HG02623 (cell line): ENCODE measurements at regions not wholly inside any gene's neighbourhood (a gene's known extent, or its start where the extent isn't known, plus 50 kb on each side); places are given as distances from the start of the nearest gene placed in this dataset.

Source experiments
- ATAC-seq: cut with Tn5 transposase; IDR thresholded peaks from one replicate; pipeline ENCODE4 v1.9.1; 2021; ENCODE audit warnings: moderate library complexity; ENCODE audit not compliant: unreplicated experiment

DNA sequence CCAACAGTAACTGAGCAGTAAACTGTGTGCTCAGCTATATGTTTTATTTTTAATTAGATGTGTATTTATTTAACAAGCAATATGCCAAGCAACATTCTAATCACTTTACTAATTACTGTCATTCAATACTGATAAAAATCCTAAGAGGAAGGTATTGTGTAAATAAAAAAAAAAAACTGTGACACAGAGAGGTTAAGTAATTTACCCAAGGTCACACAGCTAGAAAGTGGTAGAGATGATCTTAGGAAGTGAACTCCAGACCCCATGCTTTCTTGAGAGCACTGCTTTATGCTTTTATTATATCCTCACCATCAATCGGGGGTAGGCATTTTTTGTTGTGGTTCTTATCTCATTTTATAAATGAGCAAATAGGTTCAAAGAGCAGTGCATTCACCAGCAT, 417.1 kb downstream of the RAB28 start:
- ATAC-seq: no peak

DNA sequence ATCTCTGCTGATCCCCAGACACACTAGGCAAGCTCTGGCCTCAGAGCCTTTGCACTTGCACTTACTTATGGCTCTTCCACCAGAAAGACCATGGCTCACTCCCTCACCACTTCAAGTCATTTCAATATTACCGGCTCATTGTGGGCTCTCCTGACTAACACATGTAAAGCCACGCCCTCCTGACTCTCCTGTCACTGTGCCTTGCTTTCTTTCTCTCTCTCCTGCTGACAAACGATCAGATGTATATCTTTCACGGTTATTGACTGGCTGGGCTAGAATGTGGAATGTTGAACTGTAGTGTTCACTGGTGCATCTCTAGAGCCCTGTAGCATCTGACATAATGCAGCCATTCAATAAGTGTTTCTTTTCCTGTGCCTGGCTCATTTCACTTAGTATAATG, 425.1 kb downstream of the RAB28 start:
- no peak for ATAC-seq

DNA sequence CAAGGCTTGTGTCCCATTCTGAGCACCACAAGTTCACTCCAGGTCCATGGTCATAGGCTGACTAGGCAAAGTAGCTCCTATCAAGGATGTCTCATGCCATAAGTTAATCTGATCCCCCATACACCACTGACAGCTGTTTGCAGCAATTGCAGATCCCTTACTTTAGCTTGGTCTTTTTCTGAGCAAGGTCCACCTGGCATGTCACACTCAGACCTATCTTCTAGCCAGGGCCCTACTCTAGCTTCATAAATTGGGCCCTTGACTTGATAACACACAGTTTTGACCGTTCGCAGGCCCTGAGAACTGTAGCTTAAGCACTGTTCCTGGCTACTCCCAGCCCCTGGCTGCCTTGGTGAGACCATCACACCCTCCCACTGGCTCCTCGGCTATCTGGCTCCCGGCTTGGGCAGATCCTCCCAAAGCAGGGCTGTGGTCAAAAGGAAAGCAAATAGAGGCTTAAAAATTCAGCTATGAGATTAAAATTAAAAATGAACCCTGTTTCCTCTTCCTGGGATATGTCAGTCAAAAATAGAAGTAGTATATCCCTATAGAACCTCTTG, 427.4 kb downstream of the RAB28 start:
- ATAC-seq: no peak

DNA sequence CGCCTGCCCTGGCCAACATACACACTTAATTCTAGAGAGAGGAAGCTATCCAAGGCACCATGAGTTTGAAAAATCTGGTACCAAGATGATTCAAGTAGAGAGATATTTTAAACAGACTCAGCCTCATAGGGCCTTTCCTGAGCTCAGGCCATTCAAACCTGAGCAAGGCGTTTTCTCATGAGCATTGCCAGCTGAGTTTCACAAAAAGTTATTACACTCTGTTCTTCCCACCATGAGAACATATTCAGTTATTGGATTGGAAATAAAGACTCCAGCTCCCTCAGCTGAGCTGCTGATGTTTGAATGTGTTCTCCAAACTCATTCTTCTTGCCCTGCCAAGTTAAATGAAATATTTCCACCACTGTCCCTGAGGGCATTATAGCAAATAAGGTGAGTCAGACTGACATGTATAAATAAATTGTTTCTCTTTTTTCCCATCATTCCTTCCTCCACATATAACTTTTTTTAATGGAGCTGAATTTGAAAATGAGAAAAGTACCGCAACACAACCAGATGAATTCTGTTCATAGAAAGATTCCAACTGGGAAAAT, 429.6 kb downstream of the RAB28 start:
- no peak for ATAC-seq

DNA sequence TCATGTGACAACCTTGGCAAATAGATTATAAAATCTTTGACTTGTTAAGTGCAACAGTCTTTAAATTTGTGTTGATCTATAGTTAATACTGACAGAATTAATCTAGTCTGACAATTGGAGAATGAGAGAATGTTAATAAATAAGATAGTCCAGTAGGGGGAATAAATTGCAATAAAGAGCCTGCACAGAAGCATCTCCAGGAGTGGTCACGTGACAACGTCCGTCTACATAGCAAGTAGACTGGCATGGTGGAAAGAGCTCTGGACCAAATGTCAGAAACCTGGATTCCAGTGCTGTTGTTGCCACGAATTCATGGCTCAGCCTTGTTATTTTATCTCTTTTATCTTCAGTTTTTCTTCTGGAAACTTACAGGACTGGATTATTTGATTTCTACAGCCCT, 436.5 kb downstream of the RAB28 start:
- ATAC-seq: no peak

DNA sequence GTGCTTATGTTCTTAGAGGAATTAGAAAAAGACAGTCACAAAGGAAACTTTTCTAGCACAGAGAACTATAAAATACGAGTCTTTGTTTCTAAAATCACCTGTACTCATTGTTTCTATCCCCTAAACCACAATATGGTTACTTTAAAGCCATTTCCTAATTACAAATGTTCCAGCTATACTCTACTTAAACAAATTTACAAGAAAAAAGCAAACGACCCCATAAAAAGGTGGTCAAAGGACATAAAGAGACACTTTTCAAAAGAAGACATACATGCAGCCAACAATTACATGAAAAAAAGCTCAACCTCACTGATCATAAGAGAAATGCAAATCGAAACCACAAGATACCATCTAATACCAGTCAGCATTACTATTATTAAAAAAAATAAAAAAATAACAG, 447.3 kb downstream of the RAB28 start:
- no peak for ATAC-seq

DNA sequence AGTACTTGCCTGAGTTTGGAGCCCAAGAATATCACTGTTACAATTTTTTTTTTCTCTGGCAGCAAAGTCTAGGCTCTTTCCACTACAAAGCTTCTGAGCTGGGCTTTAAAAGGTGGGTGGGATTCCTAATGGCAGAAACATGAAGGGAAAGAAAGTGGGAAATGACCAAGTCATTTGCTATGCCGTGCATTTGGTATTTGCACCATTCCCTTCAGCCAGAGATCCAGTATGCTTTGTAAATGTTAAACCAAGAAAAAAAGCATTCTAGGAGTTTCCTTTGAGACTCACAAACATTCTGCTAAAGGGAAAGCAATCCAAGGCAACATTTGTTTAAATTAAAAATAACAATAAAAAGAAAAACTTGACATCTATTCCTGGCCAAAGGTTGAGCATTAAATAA, 451.2 kb downstream of the RAB28 start:
- ATAC-seq: no peak

DNA sequence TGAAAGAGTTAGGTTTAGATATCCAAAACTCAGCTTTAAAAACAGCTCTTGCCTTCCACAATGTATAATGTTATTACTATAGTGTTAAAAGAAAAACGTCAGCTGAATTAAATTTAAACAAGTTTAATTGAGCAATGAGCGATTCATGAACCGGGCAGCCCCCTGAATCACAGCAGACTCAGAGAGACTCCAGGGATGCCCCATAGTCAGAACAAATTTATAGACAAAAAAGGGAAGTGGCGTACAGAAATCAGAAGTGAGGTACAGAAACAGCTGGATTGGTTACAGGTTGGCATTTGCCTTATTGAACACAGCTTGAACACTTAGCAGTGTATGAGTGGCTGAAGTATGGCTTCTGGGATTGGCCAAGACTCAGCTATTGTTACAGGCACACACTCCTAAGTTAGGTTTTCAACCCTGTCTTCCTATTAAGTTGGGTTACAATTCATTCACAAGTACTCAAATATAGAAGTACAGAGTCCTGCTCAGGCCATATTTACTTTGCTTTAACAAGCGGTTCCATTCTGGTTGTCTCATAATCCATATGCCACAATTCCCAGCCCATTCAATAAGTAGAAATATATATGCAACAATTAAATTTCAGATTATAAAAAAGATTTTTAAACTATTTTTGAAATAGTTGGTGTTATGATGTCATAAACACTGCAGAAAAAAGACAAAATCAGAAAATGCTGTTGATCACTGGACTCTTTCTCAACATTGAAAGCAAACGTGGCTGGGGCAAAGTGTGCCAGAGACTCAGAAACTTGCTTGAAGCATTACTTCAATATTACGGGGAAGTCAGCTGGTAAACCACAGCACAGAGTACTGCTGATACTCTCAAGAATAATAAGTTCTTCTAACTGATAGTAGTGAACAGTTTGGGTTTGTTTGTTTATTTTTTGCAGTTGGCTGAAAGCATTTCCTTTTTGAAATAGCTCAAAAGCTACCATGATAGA, 459.7 kb downstream of the RAB28 start:
- no peak for ATAC-seq

DNA sequence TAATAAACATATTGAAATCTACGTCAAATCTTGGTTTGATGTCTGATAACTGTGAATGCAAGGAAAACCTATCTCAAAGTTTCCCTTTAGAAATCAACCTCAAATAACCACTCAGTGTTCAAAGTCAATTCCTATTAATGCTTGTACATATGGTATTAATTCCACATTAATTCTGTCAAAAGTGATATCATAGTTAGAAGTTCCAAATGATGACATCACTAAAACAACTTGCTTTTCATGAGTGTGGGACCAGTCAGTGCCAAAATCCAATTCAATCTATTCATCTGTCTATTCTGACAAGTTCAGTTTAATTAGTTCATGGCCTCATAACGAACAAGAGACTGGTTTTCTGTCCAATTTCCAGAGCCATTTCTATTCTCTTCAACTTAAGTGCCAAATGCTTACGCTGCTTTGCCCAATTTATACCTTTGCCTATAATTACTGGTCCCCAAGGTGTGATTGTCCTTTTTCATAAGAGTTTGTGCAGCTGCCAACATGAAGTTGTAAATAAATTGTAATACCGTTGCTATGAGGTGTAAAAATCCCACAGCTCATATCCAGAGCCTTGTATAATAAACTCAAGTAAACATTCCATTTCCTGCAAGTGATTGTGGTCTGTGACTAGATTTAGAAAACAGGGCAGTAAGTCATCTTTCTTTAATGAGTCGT, 476.2 kb downstream of the RAB28 start:
- no peak for ATAC-seq

DNA sequence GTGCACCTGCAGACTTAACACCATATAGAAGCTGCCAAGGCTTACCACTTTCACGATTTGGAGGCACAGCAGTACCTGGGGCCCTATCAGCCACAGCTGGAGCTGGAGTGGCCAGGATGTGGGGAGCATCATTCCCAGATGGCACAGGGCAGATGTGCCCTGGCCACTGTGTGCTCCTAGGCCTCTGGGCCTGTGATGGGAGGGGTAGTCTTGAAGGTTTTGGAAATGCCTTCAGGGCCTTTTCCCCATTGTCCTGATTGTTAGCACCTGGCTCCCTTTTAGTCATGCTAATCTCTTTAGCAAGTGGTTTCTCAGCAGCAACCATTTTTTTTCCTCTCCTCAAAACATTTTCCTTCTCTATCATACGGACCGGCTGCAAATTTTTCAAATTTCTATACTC, 490.2 kb downstream of the RAB28 start:
- ATAC-seq: no peak

DNA sequence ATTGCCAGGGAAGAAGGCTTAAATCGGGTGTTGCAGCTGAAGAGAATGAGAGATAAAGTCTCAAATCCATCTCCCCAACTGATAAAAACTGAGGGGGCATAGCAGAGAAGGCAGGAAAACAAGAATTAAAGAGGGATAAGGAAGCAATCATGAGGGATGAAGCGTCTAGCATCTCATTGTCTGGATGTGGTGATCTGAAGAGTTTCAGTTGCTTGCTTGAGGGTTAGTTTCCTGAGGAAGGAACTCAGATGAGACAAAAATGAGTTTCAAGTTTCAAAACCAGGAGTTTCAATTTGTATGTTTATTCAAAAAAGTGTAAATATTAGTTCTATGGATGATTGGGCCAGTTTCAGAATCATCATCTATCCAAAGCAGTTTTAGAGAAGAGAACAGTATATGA, 496.9 kb downstream of the RAB28 start:
- ATAC-seq: no peak

DNA sequence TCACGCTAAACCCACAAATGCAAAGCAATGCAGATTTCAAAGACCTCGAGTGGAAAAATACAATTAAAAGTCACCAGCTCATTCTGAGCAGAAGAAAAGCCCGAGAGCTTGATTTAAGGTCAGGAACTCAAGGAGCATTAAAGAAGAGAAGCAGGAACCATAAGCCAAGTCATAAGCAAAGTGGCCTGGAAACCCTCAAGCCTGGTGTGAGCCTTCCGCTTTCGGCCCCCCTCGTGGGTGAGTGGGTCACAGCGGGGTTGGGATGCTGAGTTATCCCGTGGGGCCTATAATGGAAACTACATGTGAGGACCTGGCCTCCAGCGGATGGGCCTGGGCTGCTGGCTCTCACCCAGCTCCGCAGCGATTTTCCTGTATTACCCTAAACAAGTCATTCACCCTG, 504.3 kb downstream of the RAB28 start:
- no peak for ATAC-seq

DNA sequence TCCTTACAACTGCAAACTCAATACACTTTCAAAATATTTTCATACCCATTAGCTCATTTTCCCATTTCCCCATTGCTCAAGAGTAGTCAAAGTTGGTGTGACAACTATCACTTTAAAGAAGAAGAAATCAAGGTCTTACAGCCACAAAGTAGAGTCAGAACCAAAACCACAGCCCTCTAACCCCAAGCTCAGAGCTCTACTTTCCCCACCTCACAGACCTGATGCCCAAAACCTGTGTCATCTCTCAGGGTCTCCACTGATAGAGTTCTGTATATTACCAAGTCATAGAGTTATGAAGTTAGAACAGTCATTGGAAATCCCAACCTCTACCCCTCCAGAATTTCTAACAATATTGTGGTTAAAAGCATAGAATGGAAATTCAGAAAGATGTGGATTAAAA, 505.8 kb downstream of the RAB28 start:
- no peak for ATAC-seq

DNA sequence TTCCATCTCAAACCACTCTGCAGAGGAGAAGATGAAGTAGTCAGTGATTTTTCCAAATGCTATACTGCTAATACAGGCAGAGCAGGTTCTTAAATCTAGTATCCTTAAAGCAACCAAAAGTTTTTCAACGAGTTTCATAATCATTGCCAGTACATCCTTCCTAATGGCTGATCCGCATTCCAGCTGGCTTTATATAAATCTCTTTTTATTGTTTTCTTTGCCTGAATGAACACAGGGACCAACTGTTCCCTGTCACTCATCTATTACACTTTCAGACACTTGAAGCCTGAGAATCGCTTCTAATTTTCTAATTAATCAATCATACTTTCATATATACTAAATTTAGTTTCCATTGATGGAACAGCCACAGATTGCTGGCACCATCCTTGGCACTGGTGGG, 508.6 kb downstream of the RAB28 start:
- no peak for ATAC-seq

DNA sequence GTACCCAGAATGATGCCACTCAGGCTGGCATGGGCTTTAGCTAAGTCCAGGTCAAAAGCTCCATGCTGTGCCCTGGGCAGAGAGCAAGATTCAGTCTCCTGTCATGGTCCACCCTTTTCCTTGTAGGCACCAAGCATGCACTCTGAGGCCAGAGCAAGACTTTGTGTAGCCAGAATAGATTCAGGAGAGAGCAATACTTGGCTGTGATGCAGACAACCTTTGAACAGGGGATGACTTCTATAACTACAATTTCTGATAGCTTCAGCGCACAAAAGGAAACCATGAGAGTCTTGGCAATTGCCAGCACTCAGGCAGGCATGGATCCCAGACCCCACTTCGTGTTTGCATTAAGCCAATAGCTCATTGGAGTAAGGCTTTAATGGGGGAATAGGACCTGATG, 510.6 kb downstream of the RAB28 start:
- ATAC-seq: no peak

DNA sequence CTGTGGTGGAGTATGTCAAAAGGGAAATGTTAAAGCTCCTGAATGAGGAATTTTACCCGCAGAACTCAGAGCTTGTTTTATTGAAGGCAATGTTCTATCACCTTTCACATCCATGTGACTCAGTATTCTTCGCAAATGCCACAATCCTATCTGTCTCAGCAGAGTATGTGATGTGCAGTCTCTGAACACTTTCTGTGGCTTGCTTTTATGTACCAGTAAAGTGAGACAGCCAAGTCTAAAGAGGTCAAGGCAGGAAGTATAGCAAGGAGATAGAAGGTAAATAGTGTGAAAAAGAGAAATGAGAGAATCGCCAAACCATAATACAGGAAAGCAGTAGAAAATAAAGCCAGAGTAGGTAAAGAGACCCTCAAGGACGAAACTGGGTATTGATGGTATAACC, 515.8 kb downstream of the RAB28 start:
- ATAC-seq: no peak

DNA sequence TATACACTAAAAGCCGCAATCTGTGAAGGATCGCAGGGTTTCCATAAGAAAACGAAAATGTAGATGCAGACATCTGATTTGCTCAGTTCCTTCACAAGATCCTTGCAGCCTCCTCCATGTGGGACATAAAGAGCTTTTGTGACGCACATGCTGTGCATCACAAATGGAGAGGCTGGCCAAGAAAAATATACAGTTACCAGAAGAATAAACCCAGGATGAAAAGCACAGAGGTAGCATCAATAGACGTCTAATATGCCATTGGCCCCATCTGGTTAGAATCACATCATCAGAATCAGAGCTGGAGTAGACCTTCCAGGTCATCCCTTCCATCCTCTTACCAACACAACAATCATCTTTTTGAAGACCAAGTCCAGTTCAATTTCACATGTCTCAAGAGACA, 517.4 kb downstream of the RAB28 start:
- no peak for ATAC-seq

DNA sequence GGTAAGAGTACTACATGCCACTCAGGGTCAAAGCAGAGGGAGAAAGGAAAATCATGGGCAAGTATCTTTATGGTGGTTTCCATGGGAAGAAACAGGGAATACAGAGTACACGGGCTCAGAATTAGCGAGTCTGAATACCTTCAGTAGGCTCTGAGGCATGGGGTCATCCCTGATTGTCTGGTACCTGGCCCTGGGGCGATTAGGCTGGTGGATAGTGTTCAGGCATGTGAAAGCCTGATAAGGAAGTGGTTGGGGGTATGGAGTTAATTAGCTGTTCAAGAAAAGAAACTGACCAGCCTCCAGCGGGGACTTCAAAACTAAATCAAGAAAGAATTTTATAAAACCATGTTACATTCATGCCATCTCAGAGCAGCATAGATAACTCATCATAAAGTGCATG, 518.8 kb downstream of the RAB28 start:
- ATAC-seq: no peak

DNA sequence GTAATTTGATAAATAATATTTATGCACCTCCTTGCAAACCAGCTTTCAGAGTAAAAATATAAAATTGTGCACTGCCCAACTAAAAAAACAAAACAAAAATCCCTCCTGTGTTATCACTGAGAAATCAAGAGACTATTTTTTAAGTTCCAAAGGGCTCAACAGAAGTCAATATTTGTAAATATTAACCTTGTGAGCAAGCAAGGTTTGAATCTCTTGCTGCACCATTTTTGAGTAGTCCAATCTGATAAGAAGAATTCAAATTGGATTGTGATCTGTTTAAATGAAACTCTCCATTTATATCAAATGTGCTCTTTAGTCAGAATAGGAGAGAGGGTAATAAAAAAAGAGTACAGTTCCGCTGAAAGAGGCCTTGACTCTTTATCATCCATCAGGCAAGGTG, 520.2 kb downstream of the RAB28 start:
- no peak for ATAC-seq

DNA sequence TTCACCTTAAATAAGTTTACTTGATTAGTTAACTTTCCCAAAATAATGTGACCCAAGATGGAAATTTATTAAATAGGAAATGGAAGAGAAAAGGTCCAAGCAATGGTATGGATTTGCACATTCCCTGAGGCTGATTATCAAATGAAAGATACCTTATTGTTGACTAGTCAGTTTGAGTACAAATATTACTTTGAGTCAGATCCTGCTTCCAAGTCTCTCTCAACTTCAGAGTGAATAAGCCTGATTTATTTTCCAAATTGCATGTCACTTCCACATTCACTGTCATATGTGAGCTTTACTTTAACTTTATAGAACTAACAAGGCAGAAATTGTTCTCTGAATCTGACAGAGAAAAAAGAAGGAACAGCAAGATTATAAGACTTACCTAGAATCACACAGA, 520.8 kb downstream of the RAB28 start:
- no peak for ATAC-seq

DNA sequence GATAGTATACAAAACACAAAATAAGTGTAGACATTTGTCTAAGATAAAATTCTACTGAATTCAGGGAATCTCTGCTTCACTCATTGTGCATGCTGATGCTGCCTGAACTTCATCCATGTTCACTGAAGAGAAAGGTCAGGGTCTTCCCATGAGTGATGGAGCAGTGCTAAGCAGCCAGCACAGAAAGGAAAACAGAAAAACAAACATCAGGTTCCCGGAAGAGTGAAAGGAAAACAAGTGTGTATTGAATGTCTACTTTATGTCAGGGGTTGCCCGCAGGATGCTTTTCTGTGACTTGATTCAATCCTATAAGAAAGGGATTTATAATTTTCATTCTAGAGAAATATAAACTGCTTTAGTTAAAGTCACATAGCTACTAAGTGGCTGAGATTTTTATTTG, 522.4 kb downstream of the RAB28 start:
- no peak for ATAC-seq

DNA sequence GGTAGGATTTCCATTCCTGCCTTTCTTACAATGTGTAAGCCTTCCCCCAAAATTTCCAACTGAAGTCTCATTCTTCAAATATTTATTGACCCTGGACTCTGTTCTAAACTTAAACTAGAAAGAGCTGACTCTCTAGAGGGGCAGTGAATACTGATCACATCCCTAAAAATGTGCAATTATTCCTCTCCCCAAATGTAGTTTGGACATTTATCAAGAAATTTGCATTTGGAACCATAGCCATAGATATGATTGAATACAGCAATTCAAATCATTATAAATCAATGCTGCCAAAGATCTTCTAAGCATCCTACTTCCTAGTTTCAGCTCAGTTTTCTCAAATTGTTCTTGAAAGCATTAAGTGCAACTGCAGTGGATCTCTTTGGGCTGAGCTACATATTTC, 525.7 kb downstream of the RAB28 start:
- ATAC-seq: no peak
